NB4 (cell line): ENCODE measurements at regions not wholly inside any gene's neighbourhood (a gene's known extent, or its start where the extent isn't known, plus 50 kb on each side); places are given as distances from the start of the nearest gene placed in this dataset.

Experiments used
- DNase-seq: peaks from one replicate; pipeline ENCODE4 v3.0.0; 2010; ENCODE audit warnings: low read depth
- H3K4me3 ChIP-seq: one replicate; pipeline ENCODE4 v1.5.1; 2011; ENCODE audit warnings: mild to moderate bottlenecking, low read depth, low read length, moderate library complexity
- CTCF ChIP-seq: IDR thresholded peaks from one replicate; pipeline ENCODE4 v1.5.1; 2012; ENCODE audit warnings: low read depth, low read length
- MAX ChIP-seq: IDR thresholded peaks from 2 replicates; pipeline ENCODE4 v1.6.1; 2011; ENCODE audit warnings: low read depth, low read length
- MYC ChIP-seq: IDR thresholded peaks from 2 replicates; pipeline ENCODE4 v1.6.1; 2011; ENCODE audit warnings: low read depth, low read length
- POLR2A ChIP-seq: IDR thresholded peaks from 2 replicates; pipeline ENCODE4 v1.6.1; 2011; ENCODE audit warnings: mild to moderate bottlenecking; ENCODE audit not compliant: insufficient read length; ENCODE audit errors: extremely low read depth

- no peak for DNase-seq
- H3K4me3 ChIP-seq: no peak overlapping the region
- TF ChIP-seq MAX (no peak), MYC (no peak), POLR2A (no peak), CTCF (no peak)
These were observed 446.5 kb downstream of the SPRY1 start for GRCh38 chr4:123843137-123843536.

GRCh38 chr4:123844374-123844773 lies 447.8 kb downstream of the SPRY1 start:
- no peak for TF ChIP-seq POLR2A
- TF ChIP-seq MYC: no peak
- TF ChIP-seq MAX: no peak
- TF ChIP-seq CTCF: no peak
- H3K4me3 ChIP-seq: no peak overlapping the region
- DNase-seq: no peak

DNA sequence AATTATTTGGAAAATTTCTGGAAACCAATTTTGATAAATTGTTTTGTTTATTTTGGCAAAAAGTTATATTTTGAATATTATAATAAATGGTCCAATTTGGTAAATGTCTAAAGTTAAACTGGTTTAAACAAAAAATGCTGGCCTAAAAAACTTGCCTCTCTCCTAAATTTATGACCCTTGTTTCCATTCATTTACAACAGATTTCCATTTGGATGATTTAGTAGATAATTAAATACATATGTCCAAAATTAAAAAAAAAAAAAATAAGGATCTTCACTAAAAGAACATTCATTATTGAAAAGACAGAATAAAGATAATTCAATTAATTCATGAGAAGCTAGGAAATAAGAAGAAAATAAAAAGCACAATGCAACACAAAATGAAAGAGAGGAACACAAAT lies 449.5 kb downstream of the SPRY1 start:
- no peak for TF ChIP-seq CTCF
- TF ChIP-seq MAX: no peak
- no peak for TF ChIP-seq MYC
- TF ChIP-seq POLR2A: no peak
- H3K4me3 ChIP-seq: no peak overlapping the region
- no peak for DNase-seq

DNA sequence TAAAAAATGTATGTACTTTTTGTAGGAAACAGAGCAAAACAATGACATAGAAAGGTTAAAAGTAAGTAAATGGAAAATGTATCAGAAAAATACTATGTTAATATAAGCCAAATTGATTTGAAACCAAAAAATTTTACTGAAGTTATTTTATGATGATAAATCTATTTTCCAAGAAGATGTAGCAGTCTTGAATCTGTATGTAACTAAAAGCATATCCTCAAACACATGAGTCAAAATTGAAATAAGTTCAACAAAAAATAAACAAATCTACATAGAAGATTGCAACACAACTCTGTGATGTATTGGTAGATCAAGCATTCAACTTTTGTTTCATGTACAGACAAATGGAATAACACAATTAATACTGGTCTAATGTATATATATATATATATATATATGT lies 450.0 kb downstream of the SPRY1 start:
- DNase-seq: no peak
- no peak overlapping the region for H3K4me3 ChIP-seq
- no peak for TF ChIP-seq POLR2A
- TF ChIP-seq MAX: no peak

DNA sequence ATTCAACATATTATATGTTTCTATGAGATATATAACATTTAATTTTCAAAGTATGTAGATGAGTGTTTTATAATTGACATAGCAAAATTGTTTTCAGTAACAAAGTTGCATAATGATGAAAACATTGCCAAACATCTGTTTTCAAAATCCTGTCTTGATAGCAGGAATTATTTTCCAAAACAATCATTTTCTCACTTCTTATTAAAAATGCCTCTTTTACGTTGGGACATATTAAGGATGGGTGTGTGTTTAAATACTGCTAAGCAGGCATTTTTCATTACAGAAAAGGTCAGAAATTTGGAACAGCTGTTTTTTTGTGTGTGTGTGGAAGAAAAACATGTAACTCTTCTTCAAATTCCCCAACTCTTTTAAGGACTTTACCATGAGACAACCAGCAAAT lies 452.0 kb downstream of the SPRY1 start:
- H3K4me3 ChIP-seq: no peak overlapping the region
- TF ChIP-seq POLR2A (no peak), MYC (no peak)
- no peak for DNase-seq

DNA sequence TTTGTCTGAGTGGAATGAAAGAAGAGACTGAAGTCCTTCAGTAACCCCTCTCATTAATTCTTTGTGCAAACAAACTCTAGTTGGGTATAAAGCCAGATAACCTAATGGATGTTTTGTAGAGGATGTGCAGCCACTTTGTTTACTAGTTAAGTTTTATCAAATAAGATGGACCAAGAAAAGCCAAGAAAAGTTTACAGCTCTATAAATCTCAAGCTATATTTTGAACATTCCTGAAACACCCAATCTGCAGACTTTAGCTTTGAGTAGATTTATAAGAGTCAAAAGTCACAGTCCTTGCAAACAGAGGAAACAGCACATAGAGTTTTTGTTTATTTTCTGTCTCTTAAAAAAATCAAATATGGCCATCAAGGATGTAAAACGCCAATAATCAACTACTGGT lies 452.9 kb downstream of the SPRY1 start:
- DNase-seq: no peak
- TF ChIP-seq MYC (no peak), MAX (no peak), CTCF (no peak), POLR2A (no peak)
- no peak overlapping the region for H3K4me3 ChIP-seq

GRCh38 chr4:123851521-123851920 lies 454.9 kb downstream of the SPRY1 start:
- H3K4me3 ChIP-seq: no peak overlapping the region
- no peak for TF ChIP-seq POLR2A
- TF ChIP-seq MAX: no peak
- no peak for TF ChIP-seq MYC
- no peak for TF ChIP-seq CTCF
- no peak for DNase-seq
